ENCODE measurements at regions not wholly inside any gene's neighbourhood (a gene's known extent, or its start where the extent isn't known, plus 50 kb on each side); places are given as distances from the start of the nearest gene placed in this dataset.

GRCh38 chr2:219987830-219988229 is 360.4 kb downstream of the SLC4A3 start:
- Histone ChIP-seq H3K4me3 (no peak overlapping the region), H3K27me3 (replicated peaks; ENCODE audit: insufficient read depth) (no peaks in the 10 kb centered on the region), H2AFZ (no peak overlapping the region; the same call in 1 of the 2 replicates), H3K36me3 (ENCODE audit: low read depth) (no peaks in the 10 kb centered on the region), H3K4me2 (ENCODE audit: unreplicated experiment) (no peak overlapping the region), H3K27ac (peak overlapping the region; percentile 74), H3K79me2 (ENCODE audit: insufficient read depth) (no peaks in the 10 kb centered on the region), H3F3A (ENCODE audit: insufficient read depth) (peaks cover 9% of the 10 kb centered on the region), H3K9me2 (ENCODE audit: insufficient read depth) (no peaks in the 10 kb centered on the region), H3K9me3 (ENCODE audit: low read depth) (no peaks in the 10 kb centered on the region), H4K20me1 (ENCODE audit: insufficient read depth) (no peaks in the 10 kb centered on the region), H3K9ac (peak overlapping the region; percentile 43), H3K4me1 (ENCODE audit: insufficient read depth) (no peaks in the 10 kb centered on the region; the same call in 1 of the 2 replicates)
- in situ Hi-C loops (cut with MboI) = no loop called here
- WGBS, 2 experiments (ENCODE audit: low coverage in 1 of 2, low lambda C conversion rate in 2 of 2, missing lambda C conversion rate in 2 of 2) = 9 to 32% methylated on average over 2 of the region's 2 CpGs
- TF ChIP-seq EZH2 (IDR thresholded peaks at IDR 0.05; ENCODE audit: insufficient read depth, poor library complexity, severe bottlenecking) = no peak
- TF ChIP-seq EZH2phosphoT487 (IDR thresholded peaks at IDR 0.05; ENCODE audit: insufficient read depth, low read depth) = no peak
- DNase-seq = peak; percentile 92

- no peak overlapping the region for H3K9ac ChIP-seq
- in situ Hi-C loops (cut with MboI) = no loop called here
- H3K79me2 ChIP-seq (ENCODE audit: insufficient read depth) = no peaks in the 10 kb centered on the region
- WGBS, 2 experiments (ENCODE audit: low coverage in 1 of 2, low lambda C conversion rate in 2 of 2, missing lambda C conversion rate in 2 of 2) = 72 to 76% methylated on average over 7 of the region's 7 CpGs
- H3K36me3 ChIP-seq (ENCODE audit: low read depth) = no peaks in the 10 kb centered on the region
- no peaks in the 10 kb centered on the region; the same call in 1 of the 2 replicates for H3K4me1 ChIP-seq (ENCODE audit: insufficient read depth)
- H3K27ac ChIP-seq = no peak overlapping the region
- no peaks in the 10 kb centered on the region for H3K9me3 ChIP-seq (ENCODE audit: low read depth)
- H3K4me3 ChIP-seq = no peak overlapping the region
- TF ChIP-seq EZH2phosphoT487 (IDR thresholded peaks at IDR 0.05; ENCODE audit: insufficient read depth, low read depth) = no peak
- no peak for TF ChIP-seq EZH2 (IDR thresholded peaks at IDR 0.05; ENCODE audit: insufficient read depth, poor library complexity, severe bottlenecking)
- no peak overlapping the region for H2AFZ ChIP-seq
- H3K9me2 ChIP-seq (ENCODE audit: insufficient read depth) = no peaks in the 10 kb centered on the region
- H3F3A ChIP-seq (ENCODE audit: insufficient read depth) = peaks cover 9% of the 10 kb centered on the region
- no peak overlapping the region for H3K4me2 ChIP-seq (ENCODE audit: unreplicated experiment)
- H3K27me3 ChIP-seq (replicated peaks; ENCODE audit: insufficient read depth) = no peaks in the 10 kb centered on the region
- no peaks in the 10 kb centered on the region for H4K20me1 ChIP-seq (ENCODE audit: insufficient read depth)
- DNase-seq = no peak
Observed at GRCh38 chr2:219989744-219990143, 362.3 kb downstream of the SLC4A3 start.

GRCh38 chr2:219991116-219991515 is 363.7 kb downstream of the SLC4A3 start:
- Histone ChIP-seq H3K4me2 (ENCODE audit: unreplicated experiment) (no peak overlapping the region), H3K9ac (no peak overlapping the region), H4K20me1 (ENCODE audit: insufficient read depth) (no peaks in the 10 kb centered on the region), H3K4me1 (ENCODE audit: insufficient read depth) (no peaks in the 10 kb centered on the region; the same call in 1 of the 2 replicates), H3K36me3 (ENCODE audit: low read depth) (no peaks in the 10 kb centered on the region), H3K4me3 (no peak overlapping the region), H3K27me3 (replicated peaks; ENCODE audit: insufficient read depth) (no peaks in the 10 kb centered on the region), H3K79me2 (ENCODE audit: insufficient read depth) (no peaks in the 10 kb centered on the region), H3K27ac (no peak overlapping the region), H3K9me2 (ENCODE audit: insufficient read depth) (no peaks in the 10 kb centered on the region), H2AFZ (no peak overlapping the region), H3F3A (ENCODE audit: insufficient read depth) (peaks cover 9% of the 10 kb centered on the region), H3K9me3 (ENCODE audit: low read depth) (no peaks in the 10 kb centered on the region)
- TF ChIP-seq EZH2 (IDR thresholded peaks at IDR 0.05; ENCODE audit: insufficient read depth, poor library complexity, severe bottlenecking) (no peak), EZH2phosphoT487 (IDR thresholded peaks at IDR 0.05; ENCODE audit: insufficient read depth, low read depth) (no peak)
- WGBS, 2 experiments (ENCODE audit: low coverage in 1 of 2, low lambda C conversion rate in 2 of 2, missing lambda C conversion rate in 2 of 2) = 32 to 54% methylated on average over 2 of the region's 2 CpGs
- in situ Hi-C loops (cut with MboI) = no loop called here
- DNase-seq = no peak

- in situ Hi-C loops (cut with MboI) = no loop called here
Observed at GRCh38 chr2:219995399-219995798, 368.0 kb downstream of the SLC4A3 start.

More at GRCh38 chr2:219995399-219995798, 368.0 kb downstream of the SLC4A3 start:
- Histone ChIP-seq H3K9ac (no peak overlapping the region), H3K36me3 (ENCODE audit: low read depth) (no peaks in the 10 kb centered on the region), H3K9me3 (ENCODE audit: low read depth) (no peaks in the 10 kb centered on the region), H3K27me3 (replicated peaks; ENCODE audit: insufficient read depth) (no peaks in the 10 kb centered on the region), H3K79me2 (ENCODE audit: insufficient read depth) (no peaks in the 10 kb centered on the region), H3K27ac (no peak overlapping the region), H3K4me1 (ENCODE audit: insufficient read depth) (no peaks in the 10 kb centered on the region), H3K9me2 (ENCODE audit: insufficient read depth) (no peaks in the 10 kb centered on the region), H3K4me3 (no peak overlapping the region), H3F3A (ENCODE audit: insufficient read depth) (no peaks in the 10 kb centered on the region), H4K20me1 (ENCODE audit: insufficient read depth) (no peaks in the 10 kb centered on the region), H2AFZ (peak overlapping the region; percentile 54; the same call in 1 of the 2 replicates), H3K4me2 (ENCODE audit: unreplicated experiment) (no peak overlapping the region)
- TF ChIP-seq EZH2 (IDR thresholded peaks at IDR 0.05; ENCODE audit: insufficient read depth, poor library complexity, severe bottlenecking) = no peak
- no peak for TF ChIP-seq EZH2phosphoT487 (IDR thresholded peaks at IDR 0.05; ENCODE audit: insufficient read depth, low read depth)
- DNase-seq = no peak
- 57 to 63% methylated on average over 5 of the region's 5 CpGs for WGBS, 2 experiments (ENCODE audit: low coverage in 1 of 2, low lambda C conversion rate in 2 of 2, missing lambda C conversion rate in 2 of 2)
